Stimulated activated CD8-positive, alpha-beta memory T cell treated with anti-CD3 and anti-CD28 coated beads, Interleukin-15, amount 100 ng/mL, for 4 hours (primary cell): ENCODE measurements at regions not wholly inside any gene's neighbourhood (a gene's known extent, or its start where the extent isn't known, plus 50 kb on each side); places are given as distances from the start of the nearest gene placed in this dataset.
A peak's percentile ranks its signal among the peaks of the same experiment; 100 is the strongest.

Experiments
- DNase-seq, 2 donors: peaks; one replicate each; pipeline ENCODE4 v3.0.0-alpha.2; 2020; ENCODE audit warnings: low read depth in 2 of 2

- no peak for DNase-seq
These were observed 241.5 kb downstream of the LTN1 start for GRCh38 chr21:28751176-28751575.

GRCh38 chr21:28750565-28750964 is 242.1 kb downstream of the LTN1 start:
- no peak for DNase-seq

GRCh38 chr21:28749536-28749935 is 243.1 kb downstream of the LTN1 start:
- DNase-seq: no peak

- no peak for DNase-seq
These were observed 245.2 kb downstream of the LTN1 start for GRCh38 chr21:28747464-28747863.

- DNase-seq: no peak
These were observed 246.5 kb downstream of the LTN1 start for GRCh38 chr21:28746166-28746565.

GRCh38 chr21:28745131-28746016 is 247.3 kb downstream of the LTN1 start:
- DNase-seq: peak; percentile 23 to 42

- no peak for DNase-seq
These were observed 249.0 kb downstream of the LTN1 start for GRCh38 chr21:28743723-28744122.

GRCh38 chr21:28742527-28742926 is 250.2 kb downstream of the LTN1 start:
- no peak for DNase-seq

GRCh38 chr21:28740125-28740524 is 252.6 kb downstream of the LTN1 start:
- DNase-seq: no peak

GRCh38 chr21:28738882-28739281 is 253.8 kb downstream of the LTN1 start:
- DNase-seq: no peak

- DNase-seq: no peak
These were observed 254.3 kb downstream of the LTN1 start for GRCh38 chr21:28738420-28738704.

GRCh38 chr21:28737674-28738419 is 254.8 kb downstream of the LTN1 start:
- DNase-seq: no peak

- no peak for DNase-seq
These were observed 258.0 kb downstream of the LTN1 start for GRCh38 chr21:28734522-28735175.

- no peak for DNase-seq
These were observed 260.9 kb downstream of the LTN1 start for GRCh38 chr21:28731700-28732321.

GRCh38 chr21:28729887-28730286 is 262.8 kb downstream of the LTN1 start:
- DNase-seq: no peak

GRCh38 chr21:28727809-28728208 is 264.9 kb downstream of the LTN1 start:
- no peak for DNase-seq

GRCh38 chr21:28725396-28725795 is 267.3 kb downstream of the LTN1 start:
- DNase-seq: no peak

- DNase-seq: no peak
These were observed 269.0 kb downstream of the LTN1 start for GRCh38 chr21:28723646-28724045.

- DNase-seq: no peak
These were observed 273.0 kb downstream of the LTN1 start for GRCh38 chr21:28719723-28720122.

- DNase-seq: no peak
These were observed 277.8 kb downstream of the LTN1 start for GRCh38 chr21:28714777-28715464.

GRCh38 chr21:28712411-28712810 is 280.3 kb downstream of the LTN1 start:
- DNase-seq: no peak

- DNase-seq: no peak
These were observed 287.1 kb downstream of the LTN1 start for GRCh38 chr21:28705616-28706015.
